ENCODE measurements at regions not wholly inside any gene's neighbourhood (a gene's known extent, or its start where the extent isn't known, plus 50 kb on each side); places are given as distances from the start of the nearest gene placed in this dataset.
"Not testable (repeated sequence)": the region's sequence is repeated elsewhere in the genome, so short reads cannot be mapped to it uniquely, and the experiment has no call there.

DNA sequence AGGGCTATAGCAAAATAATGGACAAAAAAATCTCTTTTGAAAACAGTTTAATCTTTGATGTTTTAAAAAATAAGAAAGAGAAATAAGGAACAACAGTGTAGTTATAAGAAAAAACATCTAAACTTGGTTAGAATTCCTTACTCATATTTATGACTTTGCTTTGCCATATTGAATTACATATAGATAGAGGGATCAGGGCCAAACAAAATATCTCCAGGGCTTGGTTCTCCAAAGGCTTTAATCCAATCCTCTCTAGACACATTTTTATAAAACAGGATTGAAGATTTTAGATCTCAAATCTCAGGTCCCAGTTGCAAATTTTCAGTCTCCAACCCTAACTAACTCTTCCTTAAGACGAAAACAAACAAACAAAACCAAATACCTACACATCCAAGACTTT, 72.6 kb upstream of the RHOBTB1 start:
- H2AFZ ChIP-seq (ENCODE audit: low read length) = no peak overlapping the region
- no peaks in the 10 kb centered on the region for H3K4me1 ChIP-seq (ENCODE audit: insufficient read depth, low read length)
- no peaks in the 10 kb centered on the region for H3K9me3 ChIP-seq (ENCODE audit: low read depth, low read length)
- no peaks in the 10 kb centered on the region for H3K36me3 ChIP-seq (ENCODE audit: insufficient read depth, low read length)
- DNase-seq (ENCODE audit: insufficient read length, low spot score, missing footprints) = no peak
- H3K27ac ChIP-seq (ENCODE audit: low read depth, low read length) = no peak overlapping the region
- no peaks in the 10 kb centered on the region for H4K20me1 ChIP-seq (ENCODE audit: insufficient read depth, low read length)
- no peaks in the 10 kb centered on the region for H3K27me3 ChIP-seq (ENCODE audit: insufficient read depth, low read length)
- TF ChIP-seq, protein P1, sequence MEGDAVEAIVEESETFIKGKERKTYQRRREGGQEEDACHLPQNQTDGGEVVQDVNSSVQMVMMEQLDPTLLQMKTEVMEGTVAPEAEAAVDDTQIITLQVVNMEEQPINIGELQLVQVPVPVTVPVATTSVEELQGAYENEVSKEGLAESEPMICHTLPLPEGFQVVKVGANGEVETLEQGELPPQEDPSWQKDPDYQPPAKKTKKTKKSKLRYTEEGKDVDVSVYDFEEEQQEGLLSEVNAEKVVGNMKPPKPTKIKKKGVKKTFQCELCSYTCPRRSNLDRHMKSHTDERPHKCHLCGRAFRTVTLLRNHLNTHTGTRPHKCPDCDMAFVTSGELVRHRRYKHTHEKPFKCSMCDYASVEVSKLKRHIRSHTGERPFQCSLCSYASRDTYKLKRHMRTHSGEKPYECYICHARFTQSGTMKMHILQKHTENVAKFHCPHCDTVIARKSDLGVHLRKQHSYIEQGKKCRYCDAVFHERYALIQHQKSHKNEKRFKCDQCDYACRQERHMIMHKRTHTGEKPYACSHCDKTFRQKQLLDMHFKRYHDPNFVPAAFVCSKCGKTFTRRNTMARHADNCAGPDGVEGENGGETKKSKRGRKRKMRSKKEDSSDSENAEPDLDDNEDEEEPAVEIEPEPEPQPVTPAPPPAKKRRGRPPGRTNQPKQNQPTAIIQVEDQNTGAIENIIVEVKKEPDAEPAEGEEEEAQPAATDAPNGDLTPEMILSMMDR (IDR thresholded peaks at IDR 0.05; ENCODE audit: extremely low read depth, low read depth, low read length) = no peak
- H3K4me2 ChIP-seq (ENCODE audit: insufficient read depth, low read length) = no peak overlapping the region
- no peaks in the 10 kb centered on the region for H3K79me2 ChIP-seq (ENCODE audit: insufficient read depth, low read length)
- H3K4me3 ChIP-seq (ENCODE audit: insufficient read depth, low read length) = no peak overlapping the region

DNA sequence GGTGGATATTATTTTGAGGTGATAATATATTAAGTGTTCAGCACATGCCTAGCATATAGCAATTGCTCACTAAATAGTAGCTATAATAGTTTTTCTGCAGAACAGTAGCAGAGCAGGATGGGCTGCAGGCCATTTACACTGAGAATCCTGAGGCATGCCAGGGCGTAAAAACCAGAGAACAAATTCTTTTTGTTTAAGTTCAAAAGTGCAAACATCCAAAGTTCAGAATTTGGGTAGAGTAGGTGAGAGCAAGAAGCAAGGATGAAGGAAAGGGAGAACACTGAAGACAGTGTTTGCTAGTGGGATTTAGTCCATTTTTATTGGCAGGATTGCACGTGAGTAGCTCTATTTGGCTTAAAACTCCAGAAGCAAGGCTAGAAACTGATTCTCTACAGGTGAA, 72.0 kb upstream of the RHOBTB1 start:
- no peak overlapping the region for H3K27ac ChIP-seq (ENCODE audit: low read depth, low read length)
- H3K4me1 ChIP-seq (ENCODE audit: insufficient read depth, low read length) = no peaks in the 10 kb centered on the region
- TF ChIP-seq, protein P1 (IDR thresholded peaks at IDR 0.05; ENCODE audit: extremely low read depth, low read depth, low read length) = no peak
- no peak for DNase-seq (ENCODE audit: insufficient read length, low spot score, missing footprints)
- no peaks in the 10 kb centered on the region for H3K36me3 ChIP-seq (ENCODE audit: insufficient read depth, low read length)
- H4K20me1 ChIP-seq (ENCODE audit: insufficient read depth, low read length) = no peaks in the 10 kb centered on the region
- no peak overlapping the region for H2AFZ ChIP-seq (ENCODE audit: low read length)
- H3K4me2 ChIP-seq (ENCODE audit: insufficient read depth, low read length) = no peak overlapping the region
- no peak overlapping the region for H3K4me3 ChIP-seq (ENCODE audit: insufficient read depth, low read length)
- no peaks in the 10 kb centered on the region for H3K79me2 ChIP-seq (ENCODE audit: insufficient read depth, low read length)
- no peaks in the 10 kb centered on the region for H3K9me3 ChIP-seq (ENCODE audit: low read depth, low read length)
- no peaks in the 10 kb centered on the region for H3K27me3 ChIP-seq (ENCODE audit: insufficient read depth, low read length)

GRCh38 chr10:61010863-61011262, 66.9 kb upstream of the RHOBTB1 start:
- no peak for DNase-seq (ENCODE audit: insufficient read length, low spot score, missing footprints)
- H3K27ac ChIP-seq (ENCODE audit: low read depth, low read length) = no peak overlapping the region
- TF ChIP-seq, protein P1 (IDR thresholded peaks at IDR 0.05; ENCODE audit: extremely low read depth, low read depth, low read length) = no peak
- no peaks in the 10 kb centered on the region for H4K20me1 ChIP-seq (ENCODE audit: insufficient read depth, low read length)
- no peaks in the 10 kb centered on the region for H3K79me2 ChIP-seq (ENCODE audit: insufficient read depth, low read length)
- no peak overlapping the region for H2AFZ ChIP-seq (ENCODE audit: low read length)
- no peaks in the 10 kb centered on the region for H3K9me3 ChIP-seq (ENCODE audit: low read depth, low read length)
- H3K27me3 ChIP-seq (ENCODE audit: insufficient read depth, low read length) = peaks cover 3% of the 10 kb centered on the region
- no peak overlapping the region for H3K4me3 ChIP-seq (ENCODE audit: insufficient read depth, low read length)
- no peak overlapping the region for H3K4me2 ChIP-seq (ENCODE audit: insufficient read depth, low read length)
- no peaks in the 10 kb centered on the region for H3K36me3 ChIP-seq (ENCODE audit: insufficient read depth, low read length)
- no peaks in the 10 kb centered on the region for H3K4me1 ChIP-seq (ENCODE audit: insufficient read depth, low read length)

DNA sequence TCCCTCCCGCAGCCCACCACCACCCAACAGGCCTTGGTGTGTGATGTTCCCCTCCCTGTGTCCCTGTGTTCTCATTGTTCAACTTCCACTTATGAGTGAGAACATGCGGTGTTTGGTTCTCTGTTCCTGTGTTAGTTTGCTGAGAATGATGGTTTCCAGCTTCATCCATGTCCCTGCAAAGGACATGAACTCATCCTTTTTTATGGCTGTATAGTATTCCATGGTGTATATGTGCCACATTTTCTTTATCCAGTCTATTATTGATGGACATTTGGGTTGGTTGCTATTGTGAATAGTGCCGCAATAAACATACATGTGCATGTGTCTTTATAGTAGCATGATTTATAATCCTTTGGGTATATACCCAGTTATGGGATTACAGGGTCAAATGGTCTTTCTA, 59.1 kb upstream of the RHOBTB1 start:
- H3K27ac ChIP-seq (ENCODE audit: low read depth, low read length); H4K20me1 ChIP-seq (ENCODE audit: insufficient read depth, low read length); H2AFZ ChIP-seq (ENCODE audit: low read length); H3K4me1 ChIP-seq (ENCODE audit: insufficient read depth, low read length); H3K36me3 ChIP-seq (ENCODE audit: insufficient read depth, low read length); DNase-seq (ENCODE audit: insufficient read length, low spot score, missing footprints); H3K79me2 ChIP-seq (ENCODE audit: insufficient read depth, low read length); H3K4me3 ChIP-seq (ENCODE audit: insufficient read depth, low read length); H3K4me2 ChIP-seq (ENCODE audit: insufficient read depth, low read length); H3K9me3 ChIP-seq (ENCODE audit: low read depth, low read length): not testable (repeated sequence)
- peaks cover 28% of the 10 kb centered on the region for H3K27me3 ChIP-seq (ENCODE audit: insufficient read depth, low read length)

All from osteoblast (primary cell).